COLO668 (cell line): ENCODE measurements at regions not wholly inside any gene's neighbourhood (a gene's known extent, or its start where the extent isn't known, plus 50 kb on each side); places are given as distances from the start of the nearest gene placed in this dataset.

ENCODE experiments used
- DNase-seq: peaks from one replicate; lab custom pipeline; 2025; ENCODE audit not compliant: unreplicated experiment; lab: John Stamatoyannopoulos, UW

DNA sequence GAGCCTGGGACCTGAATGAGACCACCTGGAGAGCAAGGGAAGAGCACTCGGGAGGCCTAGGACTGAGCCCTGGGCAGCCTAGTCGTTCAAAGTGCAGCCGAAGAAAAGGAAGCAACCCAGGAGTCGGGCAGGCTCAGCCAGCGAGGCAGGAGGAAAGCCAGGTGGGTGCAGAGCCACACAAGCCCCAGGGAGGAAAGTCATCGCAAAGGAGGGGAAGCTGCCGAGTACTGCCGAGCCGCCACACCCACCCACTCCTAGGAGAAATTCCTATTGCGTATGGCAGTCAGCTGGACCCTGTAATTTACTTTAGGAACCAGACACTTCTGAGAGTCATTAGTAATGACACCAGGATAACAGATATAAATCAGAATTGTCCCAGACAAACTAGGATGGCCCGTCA is 187.6 kb downstream of the KATNIP start:
- DNase-seq: no peak
